Lower leg skin (tissue), 4 donors: ENCODE measurements at regions not wholly inside any gene's neighbourhood (a gene's known extent, or its start where the extent isn't known, plus 50 kb on each side); places are given as distances from the start of the nearest gene placed in this dataset.

ENCODE experiments used
- DNase-seq, 2 donors: peaks; one replicate each; pipeline ENCODE4 v3.0.0-alpha.2; 2019; ENCODE audit warnings: low spot score in 2 of 2
- H3K4me3 ChIP-seq: fragments of 200-600 bp; sonication (generic); 2 replicates; pipeline ENCODE4 v1.5.1; 2017; ENCODE audit warnings: mild to moderate bottlenecking, low read depth; ENCODE audit not compliant: poor library complexity, severe bottlenecking
- POLR2A ChIP-seq, 2 donors: fragments of 450-650 bp; IDR thresholded peaks; one replicate each; pipeline ENCODE4 v1.6.1; 2016 to 2017; ENCODE audit warnings: antibody characterized with exemption in 2 of 2, mild to moderate bottlenecking in 1 of 2, moderate library complexity in 1 of 2
- WGBS, 2 donors: methylation state at CpG; one replicate each; pipeline ENCODE4 v1.1.5; 2018; 5-methylcytosine and 5-hydroxymethylcytosine counted together
- intact Hi-C: fragments of 100-400 bp; cut with DNase I; formaldehyde crosslinking; loops from one replicate; pipeline ENCODE4 v1.15.0; 2023; ENCODE audit warnings: low total_unique reads
- TF ChIP-seq, protein P1 (sequence below), 3 donors: fragments of 450-650 bp; IDR thresholded peaks; one replicate each; pipeline ENCODE4 v1.5.1; 2016; ENCODE audit warnings: antibody characterized with exemption in 3 of 3, mild to moderate bottlenecking in 3 of 3, moderate library complexity in 2 of 3

DNA sequence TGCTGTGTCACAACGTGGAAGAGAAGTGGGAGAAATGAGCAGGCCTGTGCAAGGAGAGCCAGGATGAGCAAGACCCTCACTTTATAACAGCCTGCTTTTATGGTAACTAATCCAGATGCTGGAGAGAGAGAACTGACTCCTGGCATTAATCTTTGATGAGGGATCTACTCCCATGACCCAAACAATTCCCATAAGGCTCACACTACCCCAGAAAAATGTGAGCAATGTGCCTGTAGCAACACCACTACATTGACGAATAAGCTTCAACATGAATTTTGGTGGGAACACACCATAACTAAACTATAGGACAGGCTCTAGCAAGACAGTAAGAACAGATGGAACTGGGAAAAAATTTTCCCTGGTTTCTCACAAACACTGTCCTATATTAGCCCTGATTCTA, 173.6 kb upstream of the PRSS58 start:
- intact Hi-C loops, result no loop called here
- TF ChIP-seq, protein P1, sequence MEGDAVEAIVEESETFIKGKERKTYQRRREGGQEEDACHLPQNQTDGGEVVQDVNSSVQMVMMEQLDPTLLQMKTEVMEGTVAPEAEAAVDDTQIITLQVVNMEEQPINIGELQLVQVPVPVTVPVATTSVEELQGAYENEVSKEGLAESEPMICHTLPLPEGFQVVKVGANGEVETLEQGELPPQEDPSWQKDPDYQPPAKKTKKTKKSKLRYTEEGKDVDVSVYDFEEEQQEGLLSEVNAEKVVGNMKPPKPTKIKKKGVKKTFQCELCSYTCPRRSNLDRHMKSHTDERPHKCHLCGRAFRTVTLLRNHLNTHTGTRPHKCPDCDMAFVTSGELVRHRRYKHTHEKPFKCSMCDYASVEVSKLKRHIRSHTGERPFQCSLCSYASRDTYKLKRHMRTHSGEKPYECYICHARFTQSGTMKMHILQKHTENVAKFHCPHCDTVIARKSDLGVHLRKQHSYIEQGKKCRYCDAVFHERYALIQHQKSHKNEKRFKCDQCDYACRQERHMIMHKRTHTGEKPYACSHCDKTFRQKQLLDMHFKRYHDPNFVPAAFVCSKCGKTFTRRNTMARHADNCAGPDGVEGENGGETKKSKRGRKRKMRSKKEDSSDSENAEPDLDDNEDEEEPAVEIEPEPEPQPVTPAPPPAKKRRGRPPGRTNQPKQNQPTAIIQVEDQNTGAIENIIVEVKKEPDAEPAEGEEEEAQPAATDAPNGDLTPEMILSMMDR (IDR thresholded peaks at IDR 0.05), result no peak
- no peak for TF ChIP-seq POLR2A (IDR thresholded peaks at IDR 0.05)
- H3K4me3 ChIP-seq, result no peak overlapping the region
- DNase-seq, result no peak
- 60 to 71% methylated on average over 2 of the region's 2 CpGs for WGBS, 2 donors

DNA sequence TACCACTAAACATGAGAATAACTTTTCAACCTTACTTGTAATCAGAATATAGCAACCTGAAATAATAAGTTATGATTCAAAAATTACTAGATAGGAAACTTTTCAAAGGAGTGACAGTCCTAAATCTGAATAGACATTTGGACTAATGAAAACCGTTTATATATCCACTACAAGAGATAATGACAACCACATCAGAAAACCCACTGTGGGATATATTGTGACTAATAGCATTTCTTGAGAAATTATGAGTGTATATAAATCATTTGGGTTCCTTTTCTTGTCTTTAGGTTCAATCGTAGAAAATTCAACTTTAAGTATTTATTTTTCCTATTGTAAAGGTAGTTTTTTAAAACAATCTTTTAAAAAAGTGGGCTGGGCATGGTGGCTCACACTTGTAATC, 170.2 kb upstream of the PRSS58 start:
- DNase-seq, result no peak
- 33 to 53% methylated on average over 2 of the region's 2 CpGs for WGBS, 2 donors
- H3K4me3 ChIP-seq, result no peak overlapping the region
- intact Hi-C loops, result no loop called here
- no peak for TF ChIP-seq POLR2A (IDR thresholded peaks at IDR 0.05)
- TF ChIP-seq, protein P1 (IDR thresholded peaks at IDR 0.05), result no peak

DNA sequence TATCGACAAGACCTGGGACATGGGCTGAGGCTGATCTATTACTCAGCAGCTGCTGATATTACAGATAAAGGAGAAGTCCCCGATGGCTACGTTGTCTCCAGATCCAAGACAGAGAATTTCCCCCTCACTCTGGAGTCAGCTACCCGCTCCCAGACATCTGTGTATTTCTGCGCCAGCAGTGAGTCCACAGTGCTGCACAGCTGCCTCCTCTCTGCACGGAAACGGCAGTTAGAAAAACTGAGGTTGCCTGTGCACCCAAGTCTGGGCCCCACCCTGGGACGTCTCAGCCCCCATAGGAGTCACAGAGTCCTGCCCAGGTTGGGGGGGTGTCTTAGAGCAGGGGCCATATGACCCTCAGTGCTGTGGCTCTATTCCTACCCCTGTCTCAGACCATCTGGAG, 167.4 kb upstream of the PRSS58 start:
- WGBS, 2 donors, result 60 to 68% methylated on average over 8 of the region's 8 CpGs
- no peak for DNase-seq
- no peak overlapping the region for H3K4me3 ChIP-seq
- intact Hi-C loops, result no loop called here
- TF ChIP-seq POLR2A (IDR thresholded peaks at IDR 0.05), result no peak
- TF ChIP-seq, protein P1 (IDR thresholded peaks at IDR 0.05), result no peak

DNA sequence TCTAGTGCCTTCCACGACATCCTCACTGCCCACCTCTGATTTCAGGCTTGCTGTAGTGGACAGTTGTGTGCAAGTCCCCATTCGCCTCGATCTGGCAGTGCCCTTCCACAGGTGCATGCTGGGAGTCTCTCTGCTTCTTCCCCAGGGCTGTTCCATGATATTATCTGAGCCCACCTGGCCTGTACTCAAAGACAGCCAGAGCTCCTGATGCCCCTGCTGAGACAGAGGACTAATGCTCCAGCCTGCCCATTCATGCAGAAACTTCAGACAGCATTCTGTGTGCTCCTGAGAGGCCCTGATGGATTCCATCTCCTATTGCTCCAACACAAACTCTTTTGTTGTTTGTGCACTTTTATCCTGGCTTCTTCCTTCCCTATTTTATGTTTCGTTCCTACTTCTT, 164.8 kb upstream of the PRSS58 start:
- no peak for DNase-seq
- no peak overlapping the region for H3K4me3 ChIP-seq
- TF ChIP-seq, protein P1 (IDR thresholded peaks at IDR 0.05), result no peak
- TF ChIP-seq POLR2A (IDR thresholded peaks at IDR 0.05), result no peak
- 65 to 69% methylated on average over 4 of the region's 4 CpGs for WGBS, 2 donors
- intact Hi-C loops, result no loop called here

DNA sequence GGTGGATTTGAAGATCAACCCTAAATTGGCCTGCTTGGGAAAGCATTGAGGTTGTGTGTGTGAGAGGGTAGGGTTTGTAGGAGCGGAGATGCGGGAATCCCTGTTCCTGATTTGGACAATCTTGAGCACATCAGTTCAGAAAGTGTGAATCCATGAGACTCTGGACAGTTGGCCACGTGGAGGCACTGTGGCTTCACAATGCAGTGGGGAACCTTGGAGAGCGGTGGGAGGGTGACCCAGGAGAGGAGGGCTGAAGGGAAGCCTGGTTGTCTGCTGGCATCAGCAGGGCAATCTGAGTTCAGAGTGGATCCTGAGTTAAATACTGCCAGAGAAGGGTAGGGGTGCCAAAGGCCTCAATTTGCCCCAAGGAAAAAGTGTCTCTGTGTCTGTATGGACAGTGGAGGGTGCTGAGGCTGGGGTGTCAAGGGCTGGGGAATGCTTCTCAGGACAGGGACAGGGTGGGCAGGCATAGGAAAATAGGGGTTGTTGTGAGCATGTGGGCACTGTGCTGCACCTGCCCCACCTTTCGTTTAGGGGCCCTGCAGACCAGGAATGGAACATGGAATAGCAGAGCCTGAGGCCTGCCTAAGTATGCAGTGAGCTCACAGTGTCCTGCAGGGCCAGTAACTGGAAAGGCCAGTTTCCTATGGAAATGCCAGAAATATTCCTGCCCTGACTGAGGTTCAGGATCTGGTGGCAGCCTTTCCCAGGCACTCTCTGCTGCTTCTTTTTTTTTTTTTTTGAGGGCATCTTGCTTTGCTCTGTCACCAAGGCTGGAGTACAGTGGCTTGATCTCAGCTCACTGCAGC, 162.9 kb upstream of the PRSS58 start:
- 58 to 62% methylated on average over 5 of the region's 5 CpGs for WGBS, 2 donors
- no peak for DNase-seq
- no peak overlapping the region for H3K4me3 ChIP-seq
- intact Hi-C loops, result no loop called here
- TF ChIP-seq, protein P1 (IDR thresholded peaks at IDR 0.05), result no peak
- TF ChIP-seq POLR2A (IDR thresholded peaks at IDR 0.05), result no peak

DNA sequence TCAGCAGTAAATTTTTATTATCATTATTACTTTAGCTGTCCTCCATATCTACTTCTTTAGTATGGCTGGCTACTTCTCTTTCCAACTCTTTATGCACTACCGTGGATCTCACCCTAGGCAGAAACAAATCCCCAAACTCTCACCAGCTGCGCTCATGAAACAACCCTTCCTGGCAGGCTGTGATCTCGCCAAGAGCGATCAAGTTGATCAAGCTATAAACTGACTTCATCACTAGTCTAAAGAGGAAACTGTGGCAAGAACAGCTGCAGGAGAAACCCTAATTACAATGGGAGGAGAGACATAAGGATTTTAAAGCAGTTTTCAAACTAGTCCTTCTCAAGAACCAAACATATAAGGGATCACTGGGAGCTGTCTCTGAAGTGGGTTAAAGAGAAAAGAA, 160.5 kb upstream of the PRSS58 start:
- 37 to 55% methylated on average over 4 of the region's 4 CpGs for WGBS, 2 donors
- TF ChIP-seq, protein P1 (IDR thresholded peaks at IDR 0.05), result no peak
- no peak for TF ChIP-seq POLR2A (IDR thresholded peaks at IDR 0.05)
- no peak overlapping the region for H3K4me3 ChIP-seq
- DNase-seq, result no peak
- intact Hi-C loops, result no loop called here
